Thyroid gland (tissue), 4 donors: ENCODE measurements at regions not wholly inside any gene's neighbourhood (a gene's known extent, or its start where the extent isn't known, plus 50 kb on each side); places are given as distances from the start of the nearest gene placed in this dataset.

Experiments used
- DNase-seq, 2 donors: peaks; one replicate each; pipeline ENCODE4 v3.0.0-alpha.2; 2019
- H3K27ac ChIP-seq, 3 donors: fragments of 200-600 bp; sonication (generic); 1 replicate in 2 of 3; 2 replicates in 1 of 3; pipeline ENCODE4 v1.5.1; 2016 to 2019; ENCODE audit warnings: mild to moderate bottlenecking in 1 of 3, moderate library complexity in 1 of 3
- H3K27me3 ChIP-seq: fragments of 200-600 bp; sonication (generic); one replicate; pipeline ENCODE4 v1.5.1; 2019
- H3K36me3 ChIP-seq, 2 donors: fragments of 200-600 bp; sonication (generic); one replicate each; pipeline ENCODE4 v1.5.1; 2016 to 2019
- H3K4me1 ChIP-seq, 2 donors: fragments of 200-600 bp; sonication (generic); one replicate each; pipeline ENCODE4 v1.5.1; 2017 to 2019
- H3K4me3 ChIP-seq, 3 donors: fragments of 200-600 bp; sonication (generic); replicated peaks in 1 of 3; 1 replicate in 2 of 3; 2 replicates in 1 of 3; pipeline ENCODE4 v1.5.1; 2016; ENCODE audit warnings: mild to moderate bottlenecking in 1 of 3
- H3K9me3 ChIP-seq: fragments of 200-600 bp; sonication (generic); one replicate; pipeline ENCODE4 v1.5.1; 2017
- CTCF ChIP-seq, 6 experiments: fragments of 200-600 bp in 3 of 6; fragments of 450-650 bp in 3 of 6; sonication (generic) in 3 of 6; IDR thresholded peaks; one replicate each; pipeline ENCODE4 v1.5.1; 2016 to 2019; ENCODE audit warnings: antibody characterized with exemption in 6 of 6, mild to moderate bottlenecking in 2 of 6, inconsistent platforms in 1 of 6, moderate library complexity in 1 of 6
- POLR2A ChIP-seq, 2 donors: fragments of 450-650 bp; IDR thresholded peaks; one replicate each; pipeline ENCODE4 v1.6.1; 2017; ENCODE audit warnings: antibody characterized with exemption in 2 of 2, mild to moderate bottlenecking in 2 of 2, moderate library complexity in 1 of 2
- WGBS, 2 donors: methylation state at CpG; one replicate each; pipeline ENCODE4 v1.1.5; 2017; 5-methylcytosine and 5-hydroxymethylcytosine counted together
- intact Hi-C: fragments of 100-400 bp; cut with DNase I; formaldehyde crosslinking; loops from one replicate; pipeline ENCODE4 v1.15.1; 2023

GRCh38 chr5:98997000-98997399 is 68.2 kb upstream of the CHD1 start:
- H3K4me1 ChIP-seq = no peaks in the 10 kb centered on the region
- no peak overlapping the region for H3K27ac ChIP-seq
- TF ChIP-seq CTCF (IDR thresholded peaks at IDR 0.05) (no peak), POLR2A (IDR thresholded peaks at IDR 0.05) (no peak)
- no peak overlapping the region for H3K4me3 ChIP-seq
- H3K27me3 ChIP-seq = no peaks in the 10 kb centered on the region
- no peaks in the 10 kb centered on the region for H3K9me3 ChIP-seq
- H3K36me3 ChIP-seq = no peaks in the 10 kb centered on the region
- 80 to 84% methylated on average over 5 of the region's 5 CpGs for WGBS, 2 donors
- no peak for DNase-seq
- intact Hi-C loops = no loop called here

GRCh38 chr5:98994611-98995010 is 65.8 kb upstream of the CHD1 start:
- DNase-seq = no peak
- H3K36me3 ChIP-seq = no peaks in the 10 kb centered on the region
- 71 to 75% methylated on average over 4 of the region's 4 CpGs for WGBS, 2 donors
- no peaks in the 10 kb centered on the region for H3K4me1 ChIP-seq
- intact Hi-C loops = no loop called here
- no peak overlapping the region for H3K27ac ChIP-seq
- H3K4me3 ChIP-seq = no peak overlapping the region
- TF ChIP-seq CTCF (IDR thresholded peaks at IDR 0.05) (no peak), POLR2A (IDR thresholded peaks at IDR 0.05) (no peak)
- no peaks in the 10 kb centered on the region for H3K27me3 ChIP-seq
- H3K9me3 ChIP-seq = no peaks in the 10 kb centered on the region

- H3K36me3 ChIP-seq = no peaks in the 10 kb centered on the region
- 50 to 53% methylated on average over 3 of the region's 3 CpGs for WGBS, 2 donors
- TF ChIP-seq CTCF (IDR thresholded peaks at IDR 0.05) = no peak
- no peak for TF ChIP-seq POLR2A (IDR thresholded peaks at IDR 0.05)
- intact Hi-C loops = no loop called here
- DNase-seq = no peak
- H3K4me1 ChIP-seq = no peaks in the 10 kb centered on the region
- H3K27ac ChIP-seq = no peak overlapping the region
- no peaks in the 10 kb centered on the region for H3K9me3 ChIP-seq
- no peak overlapping the region for H3K4me3 ChIP-seq
- no peaks in the 10 kb centered on the region for H3K27me3 ChIP-seq
Measured at GRCh38 chr5:98993512-98993911, 64.7 kb upstream of the CHD1 start.

GRCh38 chr5:98992552-98992951 is 63.7 kb upstream of the CHD1 start:
- TF ChIP-seq POLR2A (IDR thresholded peaks at IDR 0.05) (no peak), CTCF (IDR thresholded peaks at IDR 0.05) (no peak)
- no peaks in the 10 kb centered on the region for H3K36me3 ChIP-seq
- no peaks in the 10 kb centered on the region for H3K27me3 ChIP-seq
- H3K4me3 ChIP-seq = no peak overlapping the region
- H3K9me3 ChIP-seq = no peaks in the 10 kb centered on the region
- intact Hi-C loops = no loop called here
- H3K4me1 ChIP-seq = no peaks in the 10 kb centered on the region
- no peak overlapping the region for H3K27ac ChIP-seq
- DNase-seq = no peak

- TF ChIP-seq CTCF (IDR thresholded peaks at IDR 0.05) = no peak
- TF ChIP-seq POLR2A (IDR thresholded peaks at IDR 0.05) = no peak
Measured at GRCh38 chr5:98989727-98990126, 60.9 kb upstream of the CHD1 start.

More at GRCh38 chr5:98989727-98990126, 60.9 kb upstream of the CHD1 start:
- no peaks in the 10 kb centered on the region for H3K36me3 ChIP-seq
- no peak overlapping the region for H3K27ac ChIP-seq
- no peak overlapping the region for H3K4me3 ChIP-seq
- intact Hi-C loops = no loop called here
- WGBS, 2 donors = 58 to 78% methylated on average over 3 of the region's 3 CpGs
- no peaks in the 10 kb centered on the region for H3K27me3 ChIP-seq
- DNase-seq = no peak
- no peaks in the 10 kb centered on the region for H3K4me1 ChIP-seq
- H3K9me3 ChIP-seq = no peaks in the 10 kb centered on the region
